Type B pancreatic cell (in vitro differentiated cells): ENCODE measurements at regions not wholly inside any gene's neighbourhood (a gene's known extent, or its start where the extent isn't known, plus 50 kb on each side); places are given as distances from the start of the nearest gene placed in this dataset.

Experiments
- DNase-seq: peaks from one replicate; pipeline ENCODE4 v3.0.0; 2021; ENCODE audit warnings: mixed read lengths; ENCODE audit not compliant: unreplicated experiment; ENCODE audit errors: extremely low spot score
- H3K27ac Mint-ChIP-seq: 2 replicates; pipeline ENCODE4 v1.8.0; 2021; ENCODE audit warnings: mild to moderate bottlenecking, mixed read lengths
- H3K27me3 Mint-ChIP-seq: 2 replicates; pipeline ENCODE4 v1.8.0; 2021; ENCODE audit warnings: mixed read lengths
- H3K36me3 Mint-ChIP-seq: 2 replicates; pipeline ENCODE4 v1.8.0; 2021; ENCODE audit warnings: mixed read lengths
- H3K4me1 Mint-ChIP-seq: one replicate; pipeline ENCODE4 v1.8.0; 2021; ENCODE audit warnings: mixed read lengths; ENCODE audit not compliant: unreplicated experiment
- H3K4me3 Mint-ChIP-seq: 2 replicates; pipeline ENCODE4 v1.8.0; 2021; ENCODE audit warnings: mild to moderate bottlenecking, mixed read lengths
- H3K9me3 Mint-ChIP-seq: 2 replicates; pipeline ENCODE4 v1.8.0; 2021; ENCODE audit warnings: mixed read lengths
- CTCF ChIP-seq: fragments of 200-600 bp; sonication (generic); conservative IDR thresholded peaks from 2 replicates; pipeline ENCODE4 v1.5.0; 2021; ENCODE audit warnings: antibody characterized with exemption, mild to moderate bottlenecking

- no peak for DNase-seq
- Mint-ChIP-seq H3K27me3 (no peaks in the 10 kb centered on the region), H3K4me3 (no peak overlapping the region), H3K36me3 (no peaks in the 10 kb centered on the region), H3K4me1 (peaks cover 23% of the 10 kb centered on the region), H3K9me3 (peaks cover 4% of the 10 kb centered on the region), H3K27ac (no peak overlapping the region)
- TF ChIP-seq CTCF, result no peak
Observed at GRCh38 chr13:80754441-80754840, 413.5 kb upstream of the SPRY2 start.

GRCh38 chr13:80753866-80754265 is 412.9 kb upstream of the SPRY2 start:
- Mint-ChIP-seq H3K27ac (no peak overlapping the region), H3K36me3 (no peaks in the 10 kb centered on the region), H3K4me3 (no peak overlapping the region), H3K27me3 (no peaks in the 10 kb centered on the region), H3K9me3 (peaks cover 4% of the 10 kb centered on the region), H3K4me1 (peaks cover 23% of the 10 kb centered on the region)
- TF ChIP-seq CTCF, result no peak
- no peak for DNase-seq

- H3K9me3 Mint-ChIP-seq, result peaks cover 4% of the 10 kb centered on the region
- H3K36me3 Mint-ChIP-seq, result no peaks in the 10 kb centered on the region
- no peak overlapping the region for H3K27ac Mint-ChIP-seq
- H3K27me3 Mint-ChIP-seq, result no peaks in the 10 kb centered on the region
- DNase-seq, result no peak
- no peak overlapping the region for H3K4me3 Mint-ChIP-seq
- H3K4me1 Mint-ChIP-seq, result peaks cover 23% of the 10 kb centered on the region
- TF ChIP-seq CTCF, result no peak
Observed at GRCh38 chr13:80751854-80752253, 410.9 kb upstream of the SPRY2 start.

GRCh38 chr13:80744147-80744914 is 403.4 kb upstream of the SPRY2 start:
- H3K36me3 Mint-ChIP-seq, result no peaks in the 10 kb centered on the region
- H3K27me3 Mint-ChIP-seq, result no peaks in the 10 kb centered on the region

GRCh38 chr13:80742033-80742432 is 401.1 kb upstream of the SPRY2 start:
- Mint-ChIP-seq H3K9me3 (peaks cover 3% of the 10 kb centered on the region), H3K27me3 (no peaks in the 10 kb centered on the region), H3K4me1 (peaks cover 8% of the 10 kb centered on the region), H3K4me3 (no peak overlapping the region), H3K36me3 (no peaks in the 10 kb centered on the region), H3K27ac (no peak overlapping the region)
- TF ChIP-seq CTCF, result no peak
- no peak for DNase-seq

More at GRCh38 chr13:80744147-80744914, 403.4 kb upstream of the SPRY2 start:
- DNase-seq, result no peak
- Mint-ChIP-seq H3K27ac (no peak overlapping the region), H3K4me1 (peaks cover 8% of the 10 kb centered on the region), H3K9me3 (no peaks in the 10 kb centered on the region), H3K4me3 (no peak overlapping the region)
- TF ChIP-seq CTCF, result no peak
